H1 (cell line): ENCODE measurements at regions not wholly inside any gene's neighbourhood (a gene's known extent, or its start where the extent isn't known, plus 50 kb on each side); places are given as distances from the start of the nearest gene placed in this dataset.

Experiments
- EZH2 ChIP-seq: fragments of 200-600 bp; sonication (generic); IDR thresholded peaks from 2 replicates; pipeline ENCODE4 v1.7.1; 2012; ENCODE audit warnings: low read depth, mild to moderate bottlenecking, moderate library complexity, low read length, inconsistent platforms; ENCODE audit not compliant: severe bottlenecking
- NRF1 ChIP-seq: IDR thresholded peaks from 2 replicates; pipeline ENCODE4 v1.6.1; 2011; ENCODE audit warnings: mild to moderate bottlenecking, low read depth, low read length, improper control_type of control experiment
- POLR2AphosphoS5 ChIP-seq: IDR thresholded peaks from 2 replicates; pipeline ENCODE4 v1.6.1; 2011; ENCODE audit warnings: low read depth, low read length
- RBBP5 ChIP-seq: IDR thresholded peaks from 2 replicates; pipeline ENCODE4 v1.7.1; 2012; ENCODE audit warnings: low read depth, mild to moderate bottlenecking, inconsistent platforms, low read length, moderate library complexity, borderline replicate concordance
- RXRA ChIP-seq: IDR thresholded peaks from 2 replicates; pipeline ENCODE4 v1.6.1; 2011; ENCODE audit warnings: low read depth, mild to moderate bottlenecking, low read length, moderate library complexity; ENCODE audit not compliant: insufficient read depth
- TAF1 ChIP-seq: IDR thresholded peaks from 2 replicates; pipeline ENCODE4 v1.6.1; 2011; ENCODE audit warnings: mild to moderate bottlenecking, low read depth, low read length

- no peak for TF ChIP-seq RXRA
- TF ChIP-seq EZH2: no peak
- no peak for TF ChIP-seq POLR2AphosphoS5
- TF ChIP-seq RBBP5: no peak
- TF ChIP-seq NRF1: no peak
- TF ChIP-seq TAF1: no peak
Observed at GRCh38 chr12:92035477-92035876, 110.2 kb downstream of the BTG1 start (continued).
